NCI-H1694 treated with DMSO at 0.1 percent for 48 hours (cell line): ENCODE measurements at regions not wholly inside any gene's neighbourhood (a gene's known extent, or its start where the extent isn't known, plus 50 kb on each side); places are given as distances from the start of the nearest gene placed in this dataset.

Source experiments
- DNase-seq: peaks from one replicate; lab custom pipeline; 2025; lab: John Stamatoyannopoulos, UW

- DNase-seq = no peak
These were observed 63.7 kb upstream of the MMADHC start for GRCh38 chr2:149651229-149651628.

- DNase-seq = no peak
These were observed 62.4 kb upstream of the MMADHC start for GRCh38 chr2:149650006-149650405.

- no peak for DNase-seq
These were observed 60.9 kb upstream of the MMADHC start for GRCh38 chr2:149648282-149649030.

- no peak for DNase-seq
These were observed 57.8 kb upstream of the MMADHC start for GRCh38 chr2:149645391-149645790.
